Left ventricle myocardium superior (tissue), 1 donor: ENCODE measurements at regions not wholly inside any gene's neighbourhood (a gene's known extent, or its start where the extent isn't known, plus 50 kb on each side); places are given as distances from the start of the nearest gene placed in this dataset.
A peak's percentile ranks its signal among the peaks of the same experiment; 100 is the strongest.

Experiments
- ATAC-seq: fragments of 200-7000 bp; cut with Tn5 transposase; one replicate; pipeline ENCODE4 v1.9.1; 2020; ENCODE audit warnings: mild to moderate bottlenecking, moderate library complexity
- DNase-seq: peaks from one replicate; pipeline ENCODE4 v3.0.0-alpha.2; 2020
- intact Hi-C: fragments of 100-400 bp; cut with micrococcal nuclease; formaldehyde crosslinking; loops from one replicate; pipeline ENCODE4 v1.11.0; 2022
- donor health status: DM: no; HTN: yes; CAD: no; lungs with severe emphysema.

- intact Hi-C loops = no loop called here
- ATAC-seq = no peak
- no peak for DNase-seq
Measured at GRCh38 chr12:115121053-115121452, 437.1 kb upstream of the TBX3 start.

- ATAC-seq (no peak), DNase-seq (no peak)
Measured at GRCh38 chr12:115118177-115118724, 434.3 kb upstream of the TBX3 start.

GRCh38 chr12:115114140-115114539, 430.2 kb upstream of the TBX3 start:
- DNase-seq (no peak), ATAC-seq (no peak)
- intact Hi-C loops = no loop called here

More at GRCh38 chr12:115118177-115118724, 434.3 kb upstream of the TBX3 start:
- intact Hi-C loops = no loop called here

- intact Hi-C loops = no loop called here
- DNase-seq = no peak
- no peak for ATAC-seq
Measured at GRCh38 chr12:115109863-115110262, 425.9 kb upstream of the TBX3 start.

- ATAC-seq = no peak
- intact Hi-C loops = no loop called here
- no peak for DNase-seq
Measured at GRCh38 chr12:115108129-115109100, 424.4 kb upstream of the TBX3 start.

- peak; percentile 39 for DNase-seq
- intact Hi-C loops = no loop called here
- ATAC-seq = peak; percentile 74
Measured at GRCh38 chr12:115103884-115104883, 420.2 kb upstream of the TBX3 start.

- no peak for DNase-seq
- intact Hi-C loops = no loop called here
- ATAC-seq = peak; percentile 71
Measured at GRCh38 chr12:115102450-115102849, 418.5 kb upstream of the TBX3 start.

GRCh38 chr12:115101520-115101919, 417.5 kb upstream of the TBX3 start:
- DNase-seq (no peak), ATAC-seq (no peak)
- intact Hi-C loops = no loop called here

- no peak for DNase-seq
- ATAC-seq = peak; percentile 82
- intact Hi-C loops = no loop called here
Measured at GRCh38 chr12:115097416-115097815, 413.4 kb upstream of the TBX3 start.

GRCh38 chr12:115096588-115097397, 412.8 kb upstream of the TBX3 start:
- ATAC-seq = peak; percentile 95
- intact Hi-C loops = no loop called here
- DNase-seq = peak; percentile 61

- intact Hi-C loops = no loop called here
- ATAC-seq = no peak
- DNase-seq = no peak
Measured at GRCh38 chr12:115095073-115095748, 411.2 kb upstream of the TBX3 start.

- DNase-seq = no peak
- ATAC-seq = no peak
- intact Hi-C loops = no loop called here
Measured at GRCh38 chr12:115094163-115094816, 410.3 kb upstream of the TBX3 start.

- no peak for ATAC-seq
- DNase-seq = no peak
- intact Hi-C loops = no loop called here
Measured at GRCh38 chr12:115093261-115093660, 409.3 kb upstream of the TBX3 start.

- no peak for DNase-seq
- no peak for ATAC-seq
- intact Hi-C loops = no loop called here
Measured at GRCh38 chr12:115090783-115091182, 406.8 kb upstream of the TBX3 start.

GRCh38 chr12:115088995-115089841, 405.2 kb upstream of the TBX3 start:
- intact Hi-C loops = no loop called here
- no peak for ATAC-seq

GRCh38 chr12:115088328-115088994, 404.5 kb upstream of the TBX3 start:
- intact Hi-C loops = no loop called here
- ATAC-seq (peak; percentile 83), DNase-seq (peak; percentile 35)

More at GRCh38 chr12:115088995-115089841, 405.2 kb upstream of the TBX3 start:
- DNase-seq = no peak
